ENCODE measurements at regions not wholly inside any gene's neighbourhood (a gene's known extent, or its start where the extent isn't known, plus 50 kb on each side); places are given as distances from the start of the nearest gene placed in this dataset.
A peak's percentile ranks its signal among the peaks of the same experiment; 100 is the strongest.

- H3K27me3 ChIP-seq (replicated peaks), result no peaks in the 10 kb centered on the region
- H3K27ac ChIP-seq, result no peak overlapping the region
- H3K36me3 ChIP-seq, result no peaks in the 10 kb centered on the region
- DNase-seq (ENCODE audit: low read depth in 1 of 2, low spot score in 2 of 2), result no peak
- H3K4me1 ChIP-seq (replicated peaks), result no peaks in the 10 kb centered on the region
- no peak overlapping the region for H3K4me3 ChIP-seq
- no peaks in the 10 kb centered on the region for H3K9me3 ChIP-seq (replicated peaks)
Measured at GRCh38 chr3:28867836-28868235, 413.0 kb upstream of the RBMS3 start.

DNA sequence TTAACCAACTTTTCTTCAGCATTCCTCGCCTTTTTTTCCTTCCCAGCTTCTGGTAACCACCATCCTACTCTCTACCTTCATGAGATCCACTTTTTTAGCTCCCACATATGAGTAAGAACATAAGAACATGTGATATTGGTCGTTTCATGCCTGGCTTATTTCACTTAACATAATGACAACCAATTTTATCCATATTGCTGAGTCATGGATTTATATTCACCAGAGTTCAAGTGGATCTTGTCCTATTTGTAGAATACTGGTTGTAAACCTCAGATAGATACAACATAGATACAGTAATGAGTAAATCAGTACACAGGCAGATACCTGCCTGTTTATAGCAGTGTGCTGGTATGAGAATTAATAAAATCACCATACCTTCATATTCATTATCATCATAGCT is 412.0 kb upstream of the RBMS3 start:
- Histone ChIP-seq H3K27me3 (replicated peaks) (no peaks in the 10 kb centered on the region), H3K9me3 (replicated peaks) (no peaks in the 10 kb centered on the region), H3K36me3 (no peaks in the 10 kb centered on the region), H3K4me3 (no peak overlapping the region), H3K27ac (no peak overlapping the region), H3K4me1 (replicated peaks) (no peaks in the 10 kb centered on the region)
- no peak for DNase-seq (ENCODE audit: low read depth in 1 of 2, low spot score in 2 of 2)

GRCh38 chr3:28877912-28878311 is 403.0 kb upstream of the RBMS3 start:
- no peak overlapping the region for H3K27ac ChIP-seq
- no peak for DNase-seq (ENCODE audit: low read depth in 1 of 2, low spot score in 2 of 2)
- H3K27me3 ChIP-seq (replicated peaks), result 0 out of 2 replicates have a peak, but pooled peaks cover 3% of the 10 kb centered on the region
- H3K9me3 ChIP-seq (replicated peaks), result no peaks in the 10 kb centered on the region
- no peak overlapping the region for H3K4me3 ChIP-seq
- no peaks in the 10 kb centered on the region for H3K4me1 ChIP-seq (replicated peaks)
- H3K36me3 ChIP-seq, result no peaks in the 10 kb centered on the region

DNA sequence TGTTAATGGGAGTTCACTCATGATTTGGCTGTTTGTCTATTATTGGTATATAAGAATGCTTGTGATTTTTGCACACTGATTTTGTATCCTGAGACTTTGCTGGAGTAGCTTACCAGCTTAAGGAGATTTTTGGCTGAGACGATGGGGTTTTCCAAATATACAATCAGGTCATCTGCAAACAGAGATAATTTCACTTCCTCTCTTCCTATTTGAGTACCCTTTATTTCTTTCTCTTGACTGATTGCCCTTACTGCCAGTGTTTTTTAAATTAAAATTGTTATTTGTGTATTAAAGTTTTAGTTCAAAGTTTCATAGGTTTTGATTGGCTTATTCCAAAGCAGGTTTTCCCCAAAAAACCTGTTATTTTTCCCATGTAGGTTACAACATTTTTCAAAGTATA is 390.5 kb upstream of the RBMS3 start:
- H3K9me3 ChIP-seq (replicated peaks), result no peaks in the 10 kb centered on the region
- no peak overlapping the region for H3K27ac ChIP-seq
- no peaks in the 10 kb centered on the region for H3K4me1 ChIP-seq (replicated peaks)
- H3K4me3 ChIP-seq, result no peak overlapping the region
- DNase-seq (ENCODE audit: low read depth in 1 of 2, low spot score in 2 of 2), result no peak
- 0 out of 2 replicates have a peak, but pooled peaks cover 2% of the 10 kb centered on the region for H3K27me3 ChIP-seq (replicated peaks)
- no peaks in the 10 kb centered on the region for H3K36me3 ChIP-seq

- no peaks in the 10 kb centered on the region for H3K36me3 ChIP-seq
- H3K4me3 ChIP-seq, result no peak overlapping the region
- H3K27ac ChIP-seq, result no peak overlapping the region
- no peak for DNase-seq (ENCODE audit: low read depth in 1 of 2, low spot score in 2 of 2)
- no peaks in the 10 kb centered on the region for H3K9me3 ChIP-seq (replicated peaks)
- H3K4me1 ChIP-seq (replicated peaks), result no peaks in the 10 kb centered on the region
- 0 out of 2 replicates have a peak, but pooled peaks cover 2% of the 10 kb centered on the region for H3K27me3 ChIP-seq (replicated peaks)
Measured at GRCh38 chr3:28891485-28891884, 389.4 kb upstream of the RBMS3 start.

GRCh38 chr3:28900301-28900700 is 380.6 kb upstream of the RBMS3 start:
- H3K36me3 ChIP-seq, result no peaks in the 10 kb centered on the region
- H3K27ac ChIP-seq, result no peak overlapping the region
- no peak overlapping the region for H3K4me3 ChIP-seq
- H3K4me1 ChIP-seq (replicated peaks), result no peaks in the 10 kb centered on the region
- no peaks in the 10 kb centered on the region for H3K27me3 ChIP-seq (replicated peaks)
- no peak for DNase-seq (ENCODE audit: low read depth in 1 of 2, low spot score in 2 of 2)
- no peaks in the 10 kb centered on the region for H3K9me3 ChIP-seq (replicated peaks)

- Histone ChIP-seq H3K27ac (no peak overlapping the region), H3K4me1 (replicated peaks) (no peaks in the 10 kb centered on the region), H3K9me3 (replicated peaks) (no peaks in the 10 kb centered on the region), H3K4me3 (no peak overlapping the region), H3K27me3 (replicated peaks) (no peaks in the 10 kb centered on the region), H3K36me3 (no peaks in the 10 kb centered on the region)
- DNase-seq (ENCODE audit: low read depth in 1 of 2, low spot score in 2 of 2), result no peak
Measured at GRCh38 chr3:28901018-28901417, 379.9 kb upstream of the RBMS3 start.

DNA sequence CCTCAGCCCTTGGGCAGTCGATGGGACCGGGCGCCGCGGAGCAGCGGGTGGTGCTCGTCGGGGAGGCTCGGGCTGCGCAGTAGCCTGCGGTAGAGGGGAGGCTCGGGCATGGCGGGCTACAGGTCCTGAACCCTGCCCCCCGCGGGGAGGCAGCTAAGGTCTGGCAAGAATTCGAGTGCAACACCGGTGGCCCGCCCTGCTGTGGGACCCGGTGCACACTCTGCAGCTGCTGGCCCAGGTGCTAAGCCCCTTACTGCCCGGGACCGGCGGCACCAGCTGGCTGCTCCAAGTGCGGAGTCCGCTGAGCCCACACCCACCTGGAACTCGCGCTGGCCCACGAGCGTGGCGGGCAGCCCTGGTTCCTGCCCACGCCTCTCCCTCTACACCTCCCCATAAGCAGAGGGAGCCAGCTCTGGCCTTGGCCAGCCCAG is 377.7 kb upstream of the RBMS3 start:
- no peaks in the 10 kb centered on the region for H3K36me3 ChIP-seq
- DNase-seq (ENCODE audit: low read depth in 1 of 2, low spot score in 2 of 2), result no peak
- H3K27me3 ChIP-seq (replicated peaks), result no peaks in the 10 kb centered on the region
- no peaks in the 10 kb centered on the region for H3K4me1 ChIP-seq (replicated peaks)
- H3K4me3 ChIP-seq, result no peak overlapping the region
- H3K9me3 ChIP-seq (replicated peaks), result no peaks in the 10 kb centered on the region
- H3K27ac ChIP-seq, result no peak overlapping the region

DNA sequence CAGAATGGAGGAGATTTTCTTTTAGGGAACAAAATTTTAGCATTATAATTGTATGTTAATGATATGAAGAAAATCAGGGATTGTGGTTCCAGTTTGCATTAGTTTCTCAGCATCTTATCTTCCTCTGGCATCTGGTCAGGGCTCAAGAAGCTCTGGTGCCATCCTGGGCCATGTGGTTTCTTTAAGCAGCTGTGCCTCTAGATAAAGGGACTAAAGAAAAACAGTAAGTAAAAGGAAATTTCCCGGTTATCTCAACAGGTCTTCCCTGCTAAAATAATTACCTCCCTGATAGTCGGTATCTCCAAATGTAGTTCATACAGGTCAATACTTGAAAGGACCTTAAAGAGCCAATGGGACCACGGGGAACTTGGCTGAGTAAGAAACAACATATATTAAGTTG is 375.1 kb upstream of the RBMS3 start:
- no peaks in the 10 kb centered on the region for H3K4me1 ChIP-seq (replicated peaks)
- DNase-seq (ENCODE audit: low read depth in 1 of 2, low spot score in 2 of 2), result no peak
- H3K27ac ChIP-seq, result no peak overlapping the region
- H3K27me3 ChIP-seq (replicated peaks), result no peaks in the 10 kb centered on the region
- H3K4me3 ChIP-seq, result no peak overlapping the region
- no peaks in the 10 kb centered on the region for H3K36me3 ChIP-seq
- H3K9me3 ChIP-seq (replicated peaks), result no peaks in the 10 kb centered on the region

DNA sequence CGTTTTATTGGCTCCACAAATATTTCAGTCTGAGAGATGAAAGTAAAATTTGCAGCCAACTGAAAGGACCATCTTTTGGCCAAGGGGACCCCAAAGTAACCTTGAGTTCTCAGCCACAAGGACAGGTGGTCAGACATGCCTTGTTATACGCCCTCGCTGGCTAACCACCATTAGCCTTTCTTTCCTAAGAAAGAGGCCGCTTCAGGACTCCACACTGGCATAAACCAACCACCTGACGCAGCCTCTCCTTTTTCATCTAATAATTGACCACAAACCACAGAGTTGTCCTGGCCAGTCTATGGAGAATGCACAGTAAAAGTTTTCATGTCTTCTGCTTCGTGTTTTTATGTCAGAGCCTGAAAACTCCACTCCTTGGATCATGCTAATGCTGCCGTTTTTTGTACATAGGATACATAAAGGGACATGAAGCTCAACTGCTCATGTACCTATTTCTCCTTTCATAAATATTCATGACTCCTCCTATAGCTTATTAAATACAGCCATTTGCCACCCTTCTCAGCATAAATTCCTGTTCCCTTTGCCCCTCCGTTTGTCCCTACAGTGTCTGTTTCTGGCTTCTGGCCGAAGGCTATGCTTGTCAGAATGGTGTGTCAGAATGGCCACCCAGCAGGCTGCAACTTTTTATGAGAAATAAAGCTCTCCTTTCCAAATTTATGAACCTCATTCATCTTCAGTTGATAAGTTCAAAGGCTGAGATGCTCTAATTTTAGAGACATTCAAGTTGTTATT is 374.1 kb upstream of the RBMS3 start:
- no peaks in the 10 kb centered on the region for H3K36me3 ChIP-seq
- no peaks in the 10 kb centered on the region for H3K27me3 ChIP-seq (replicated peaks)
- DNase-seq (ENCODE audit: low read depth in 1 of 2, low spot score in 2 of 2), result no peak
- no peaks in the 10 kb centered on the region for H3K9me3 ChIP-seq (replicated peaks)
- H3K4me1 ChIP-seq (replicated peaks), result peaks cover under 1% of the 10 kb centered on the region
- no peak overlapping the region for H3K4me3 ChIP-seq
- no peak overlapping the region for H3K27ac ChIP-seq

DNA sequence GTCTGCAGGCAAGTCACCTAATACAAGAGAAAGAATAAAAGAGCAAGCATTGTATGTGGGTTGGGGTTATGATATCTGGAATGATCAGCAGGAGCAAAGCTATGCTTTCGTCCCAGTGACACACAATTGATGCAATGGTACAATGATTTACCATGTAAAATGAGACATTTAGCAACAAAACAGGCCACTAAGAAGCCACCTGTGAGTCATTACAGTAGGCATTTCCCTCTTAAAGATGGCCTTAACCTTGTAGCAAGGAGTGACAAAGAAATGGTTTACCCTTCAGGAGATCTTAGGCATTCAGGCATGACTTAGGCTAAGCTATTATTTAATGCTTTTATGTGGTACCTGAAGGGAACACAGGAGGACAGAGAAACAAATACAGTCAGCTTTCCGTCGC is 373.3 kb upstream of the RBMS3 start:
- Histone ChIP-seq H3K4me1 (replicated peaks) (peaks cover 5% of the 10 kb centered on the region), H3K27ac (no peak overlapping the region), H3K9me3 (replicated peaks) (no peaks in the 10 kb centered on the region), H3K27me3 (replicated peaks) (no peaks in the 10 kb centered on the region), H3K4me3 (no peak overlapping the region), H3K36me3 (no peaks in the 10 kb centered on the region)
- DNase-seq (ENCODE audit: low read depth in 1 of 2, low spot score in 2 of 2), result no peak

DNA sequence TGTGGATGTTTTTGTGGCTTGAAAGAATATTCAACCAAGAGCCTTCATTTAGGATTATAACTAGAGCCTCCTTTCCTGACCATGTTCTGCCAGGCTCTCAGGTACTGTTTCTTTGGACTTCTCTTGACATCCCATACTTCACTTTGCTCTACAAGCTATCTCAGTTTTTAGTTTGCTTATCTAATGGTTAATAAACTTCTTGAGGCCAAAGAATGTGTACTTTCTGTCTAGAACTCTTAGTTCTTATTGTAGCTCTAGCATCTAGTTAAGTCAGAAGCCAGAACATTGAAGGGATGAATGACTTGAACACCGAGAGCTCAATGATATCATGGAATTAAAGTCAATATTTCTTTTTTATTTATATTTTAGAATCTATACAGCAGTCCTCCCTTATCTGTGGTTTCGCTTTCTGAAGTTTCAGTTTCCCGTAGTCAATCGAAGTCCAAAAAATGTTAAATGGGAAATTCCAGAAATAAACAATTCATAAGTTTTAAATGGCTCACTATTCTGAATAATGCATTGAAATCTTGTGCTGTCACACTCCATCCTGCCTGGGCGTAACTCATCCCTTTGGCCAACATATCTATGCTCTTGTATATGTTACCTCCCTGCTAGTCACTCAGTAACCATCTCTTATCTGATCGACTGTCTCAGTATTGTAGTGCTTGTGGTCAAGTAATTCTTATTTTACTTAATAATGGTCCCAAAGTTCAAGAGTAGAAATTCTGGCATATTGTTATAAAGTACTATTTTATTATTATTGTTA is 368.6 kb upstream of the RBMS3 start:
- Histone ChIP-seq H3K36me3 (no peaks in the 10 kb centered on the region), H3K27me3 (replicated peaks) (no peaks in the 10 kb centered on the region), H3K9me3 (replicated peaks) (no peaks in the 10 kb centered on the region), H3K27ac (peak overlapping the region; percentile 43), H3K4me1 (replicated peaks) (peaks cover 13% of the 10 kb centered on the region), H3K4me3 (no peak overlapping the region)
- peak in 1 of 2 experiments; percentile 26 for DNase-seq (ENCODE audit: low read depth in 1 of 2, low spot score in 2 of 2)

DNA sequence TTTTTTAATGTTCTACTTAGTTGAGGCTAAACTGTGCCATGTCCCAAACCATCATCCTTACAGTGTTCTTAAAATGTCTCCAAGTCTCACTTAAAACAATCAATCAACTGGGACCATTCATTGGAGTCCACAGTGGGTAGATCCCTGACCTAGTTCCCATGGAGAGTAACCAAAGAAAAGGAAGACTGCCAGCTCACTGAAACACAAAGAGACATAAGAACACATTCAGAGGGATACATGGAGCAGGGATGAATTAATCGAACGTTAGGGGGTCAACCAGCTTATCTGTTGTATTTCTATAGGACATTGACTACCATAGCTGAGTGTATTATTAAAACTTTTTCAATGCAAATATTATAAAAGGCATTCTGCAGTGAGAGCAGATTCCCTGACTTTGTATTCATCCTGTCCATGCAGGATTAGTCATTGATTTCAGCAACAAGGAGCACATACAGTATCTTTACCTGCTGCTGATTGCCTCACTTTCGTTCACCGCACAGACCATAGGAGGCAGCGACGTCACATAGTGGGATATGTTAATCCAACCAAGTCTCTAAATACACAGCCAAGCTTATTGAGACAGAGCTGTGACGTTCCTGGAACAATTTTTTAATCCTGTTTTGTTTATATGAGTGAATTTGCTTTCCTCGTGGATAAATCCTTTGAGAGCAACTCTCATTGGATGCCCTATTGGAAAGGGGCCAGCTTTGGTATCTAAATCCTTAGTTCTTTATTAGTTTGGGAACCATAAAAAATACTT is 364.9 kb upstream of the RBMS3 start:
- peak overlapping the region; percentile 27; the same call in 1 of the 2 replicates for H3K4me3 ChIP-seq
- H3K9me3 ChIP-seq (replicated peaks), result no peaks in the 10 kb centered on the region
- peaks cover 16% of the 10 kb centered on the region for H3K4me1 ChIP-seq (replicated peaks)
- no peak overlapping the region for H3K27ac ChIP-seq
- no peaks in the 10 kb centered on the region for H3K27me3 ChIP-seq (replicated peaks)
- peak; percentile 18 to 43 for DNase-seq (ENCODE audit: low read depth in 1 of 2, low spot score in 2 of 2)
- no peaks in the 10 kb centered on the region for H3K36me3 ChIP-seq
